ENCODE measurements at regions not wholly inside any gene's neighbourhood (a gene's known extent, or its start where the extent isn't known, plus 50 kb on each side); places are given as distances from the start of the nearest gene placed in this dataset.

- Mint-ChIP-seq H3K9me3 (ENCODE audit: unreplicated experiment) (peaks cover 9% of the 10 kb centered on the region), H3K27ac (ENCODE audit: unreplicated experiment) (peak overlapping the region; percentile 76), H3K27me3 (ENCODE audit: insufficient read depth, unreplicated experiment) (no peaks in the 10 kb centered on the region), H3K4me3 (ENCODE audit: unreplicated experiment) (no peak overlapping the region), H3K4me1 (ENCODE audit: low read depth, unreplicated experiment) (peaks cover 41% of the 10 kb centered on the region), H3K36me3 (ENCODE audit: insufficient read depth, unreplicated experiment) (peaks cover 6% of the 10 kb centered on the region)
- peaks cover 9% of the 10 kb centered on the region; the same call in 1 of the 2 replicates for H3K9me3 ChIP-seq
- H3K4me1 ChIP-seq = peaks cover 49% of the 10 kb centered on the region
- ChIA-PET CTCF (no interaction called here), POLR2A (no interaction called here)
- H3K4me3 ChIP-seq (ENCODE audit: low read depth, low read length) = no peak overlapping the region
- H3K36me3 ChIP-seq (ENCODE audit: control insufficient read depth, insufficient read depth, low read length) = no peaks in the 10 kb centered on the region
- no TSS peak for BruUV-seq (replicated peaks)
- no peak for TF ChIP-seq CTCF (IDR thresholded peaks at IDR 0.05; ENCODE audit: insufficient read depth in 1 of 2, low read depth in 1 of 2, low read length in 1 of 2, severe bottlenecking in 1 of 2, unreplicated experiment in 1 of 2)
- intact Hi-C loops (cut with micrococcal nuclease; ENCODE audit: unreplicated experiment) = no loop called here
- DNase-seq = no peak
- no peaks in the 10 kb centered on the region for H3K27me3 ChIP-seq (replicated peaks; ENCODE audit: control insufficient read depth, insufficient read depth, low read length)
Observed at GRCh38 chr2:120932881-120933280, 197.2 kb downstream of the GLI2 start.

- no peaks in the 10 kb centered on the region for H3K36me3 ChIP-seq (ENCODE audit: control insufficient read depth, insufficient read depth, low read length)
- peak overlapping the region; percentile 68 for H3K4me3 Mint-ChIP-seq (ENCODE audit: unreplicated experiment)
- peak overlapping the region; percentile 92 for H3K27ac Mint-ChIP-seq (ENCODE audit: unreplicated experiment)
- no peaks in the 10 kb centered on the region for H3K27me3 ChIP-seq (replicated peaks; ENCODE audit: control insufficient read depth, insufficient read depth, low read length)
- no peaks in the 10 kb centered on the region for H3K27me3 Mint-ChIP-seq (ENCODE audit: insufficient read depth, unreplicated experiment)
- peaks cover 60% of the 10 kb centered on the region for H3K4me1 ChIP-seq
- intact Hi-C loops (cut with micrococcal nuclease; ENCODE audit: unreplicated experiment) = no loop called here
- POLR2A ChIA-PET = no interaction called here
- TF ChIP-seq CTCF (IDR thresholded peaks at IDR 0.05; ENCODE audit: insufficient read depth in 1 of 2, low read depth in 1 of 2, low read length in 1 of 2, severe bottlenecking in 1 of 2, unreplicated experiment in 1 of 2) = no peak
- H3K9me3 Mint-ChIP-seq (ENCODE audit: unreplicated experiment) = peaks cover 9% of the 10 kb centered on the region
- no TSS peak for BruUV-seq (replicated peaks)
- peaks cover 9% of the 10 kb centered on the region; the same call in 1 of the 2 replicates for H3K9me3 ChIP-seq
- H3K36me3 Mint-ChIP-seq (ENCODE audit: insufficient read depth, unreplicated experiment) = peaks cover 6% of the 10 kb centered on the region
- peaks cover 51% of the 10 kb centered on the region for H3K4me1 Mint-ChIP-seq (ENCODE audit: low read depth, unreplicated experiment)
- DNase-seq = no peak
- CTCF ChIA-PET = no interaction called here
- no peak overlapping the region for H3K4me3 ChIP-seq (ENCODE audit: low read depth, low read length)
Observed at GRCh38 chr2:120933693-120934573, 198.3 kb downstream of the GLI2 start.

GRCh38 chr2:120934574-120935338 lies 199.1 kb downstream of the GLI2 start:
- peaks cover 57% of the 10 kb centered on the region for H3K4me1 Mint-ChIP-seq (ENCODE audit: low read depth, unreplicated experiment)
- H3K36me3 Mint-ChIP-seq (ENCODE audit: insufficient read depth, unreplicated experiment) = peaks cover 6% of the 10 kb centered on the region
- peak; percentile 56 to 69 for DNase-seq
- intact Hi-C loops (cut with micrococcal nuclease; ENCODE audit: unreplicated experiment) = loop anchor here (5.0 kb wide), 4 partner anchors 52 to 197 kb away; partner anchors contain the start of gene GLI2
- H3K9me3 ChIP-seq = peaks cover 9% of the 10 kb centered on the region; the same call in 1 of the 2 replicates
- peak overlapping the region; percentile 68 for H3K4me3 Mint-ChIP-seq (ENCODE audit: unreplicated experiment)
- no peaks in the 10 kb centered on the region for H3K36me3 ChIP-seq (ENCODE audit: control insufficient read depth, insufficient read depth, low read length)
- peaks cover 9% of the 10 kb centered on the region for H3K9me3 Mint-ChIP-seq (ENCODE audit: unreplicated experiment)
- no TSS peak for BruUV-seq (replicated peaks)
- no peaks in the 10 kb centered on the region for H3K27me3 ChIP-seq (replicated peaks; ENCODE audit: control insufficient read depth, insufficient read depth, low read length)
- H3K27me3 Mint-ChIP-seq (ENCODE audit: insufficient read depth, unreplicated experiment) = no peaks in the 10 kb centered on the region
- H3K4me1 ChIP-seq = peaks cover 67% of the 10 kb centered on the region
- no peak overlapping the region for H3K4me3 ChIP-seq (ENCODE audit: low read depth, low read length)
- CTCF ChIA-PET = interaction anchor here (0.6 to 1.5 kb wide), 5 partner anchors 14 to 241 kb away, joined by 3 to 10 read pairs (median 4); no protein-coding TSS in a partner anchor
- POLR2A ChIA-PET = interaction anchor here (1.4 kb wide), 1 partner anchor 140 kb away, joined by 12 read pairs; no protein-coding TSS in a partner anchor
- no peak for TF ChIP-seq CTCF (IDR thresholded peaks at IDR 0.05; ENCODE audit: insufficient read depth in 1 of 2, low read depth in 1 of 2, low read length in 1 of 2, severe bottlenecking in 1 of 2, unreplicated experiment in 1 of 2)
- H3K27ac Mint-ChIP-seq (ENCODE audit: unreplicated experiment) = peak overlapping the region; percentile 92

All from Caco-2 (cell line).